Endothelial cell (in vitro differentiated cells): ENCODE measurements at regions not wholly inside any gene's neighbourhood (a gene's known extent, or its start where the extent isn't known, plus 50 kb on each side); places are given as distances from the start of the nearest gene placed in this dataset.
"Not testable (repeated sequence)": the region's sequence is repeated elsewhere in the genome, so short reads cannot be mapped to it uniquely, and the experiment has no call there.

ENCODE experiments used
- DNase-seq: peaks from one replicate; pipeline ENCODE4 v3.0.0; 2021; ENCODE audit warnings: low spot score
- H3K27ac Mint-ChIP-seq: one replicate; pipeline ENCODE4 v1.8.0; 2021; ENCODE audit warnings: mixed read lengths, inconsistent platforms; ENCODE audit not compliant: unreplicated experiment
- H3K27me3 Mint-ChIP-seq: one replicate; pipeline ENCODE4 v1.8.0; 2021; ENCODE audit warnings: mild to moderate bottlenecking, moderate library complexity, mixed read lengths, inconsistent platforms; ENCODE audit not compliant: unreplicated experiment
- H3K36me3 Mint-ChIP-seq: one replicate; pipeline ENCODE4 v1.8.0; 2021; ENCODE audit warnings: mild to moderate bottlenecking, low read depth, mixed read lengths, inconsistent platforms; ENCODE audit not compliant: unreplicated experiment
- H3K4me1 Mint-ChIP-seq: one replicate; pipeline ENCODE4 v1.8.0; 2021; ENCODE audit warnings: mild to moderate bottlenecking, mixed read lengths, inconsistent platforms; ENCODE audit not compliant: unreplicated experiment
- H3K4me3 Mint-ChIP-seq: one replicate; pipeline ENCODE4 v1.8.0; 2021; ENCODE audit warnings: mild to moderate bottlenecking, mixed read lengths, inconsistent platforms; ENCODE audit not compliant: unreplicated experiment
- H3K9me3 Mint-ChIP-seq: one replicate; pipeline ENCODE4 v1.8.0; 2021; ENCODE audit warnings: mixed read lengths, inconsistent platforms; ENCODE audit not compliant: unreplicated experiment
- CTCF ChIP-seq: fragments of 200-600 bp; sonication (generic); IDR thresholded peaks from one replicate; pipeline ENCODE4 v1.5.0; 2021; ENCODE audit warnings: antibody characterized with exemption; ENCODE audit not compliant: unreplicated experiment

GRCh38 chr15:95150466-95150865, 919.1 kb downstream of the MCTP2 start:
- no peak for TF ChIP-seq CTCF
- H3K4me1 Mint-ChIP-seq, result no peaks in the 10 kb centered on the region
- H3K9me3 Mint-ChIP-seq, result peaks cover 15% of the 10 kb centered on the region
- H3K27me3 Mint-ChIP-seq, result peaks cover 2% of the 10 kb centered on the region
- peaks cover 4% of the 10 kb centered on the region for H3K36me3 Mint-ChIP-seq
- no peak for DNase-seq
- no peak overlapping the region for H3K27ac Mint-ChIP-seq
- no peak overlapping the region for H3K4me3 Mint-ChIP-seq

- no peak for DNase-seq
- Mint-ChIP-seq H3K4me3 (no peak overlapping the region), H3K27ac (no peak overlapping the region), H3K9me3 (peaks cover 15% of the 10 kb centered on the region), H3K27me3 (peaks cover 2% of the 10 kb centered on the region), H3K4me1 (no peaks in the 10 kb centered on the region), H3K36me3 (peaks cover 4% of the 10 kb centered on the region)
- TF ChIP-seq CTCF, result no peak
These were observed 921.4 kb downstream of the MCTP2 start for GRCh38 chr15:95152741-95153140.

- not testable (repeated sequence) for H3K36me3 Mint-ChIP-seq, H3K4me3 Mint-ChIP-seq, H3K27ac Mint-ChIP-seq, H3K4me1 Mint-ChIP-seq, H3K27me3 Mint-ChIP-seq, DNase-seq
- H3K9me3 Mint-ChIP-seq, result peaks cover 15% of the 10 kb centered on the region
These were observed 921.8 kb downstream of the MCTP2 start for GRCh38 chr15:95153201-95153600.

- H3K9me3 Mint-ChIP-seq, result no peaks in the 10 kb centered on the region
- H3K4me3 Mint-ChIP-seq, result no peak overlapping the region
- DNase-seq, result no peak
- H3K36me3 Mint-ChIP-seq, result no peaks in the 10 kb centered on the region
- H3K4me1 Mint-ChIP-seq, result peaks cover 12% of the 10 kb centered on the region
- no peak for TF ChIP-seq CTCF
- no peaks in the 10 kb centered on the region for H3K27me3 Mint-ChIP-seq
- H3K27ac Mint-ChIP-seq, result peak overlapping the region; percentile 74
These were observed 929.0 kb downstream of the MCTP2 start for GRCh38 chr15:95160316-95160715.

GRCh38 chr15:95162069-95162468, 930.7 kb downstream of the MCTP2 start:
- Mint-ChIP-seq H3K9me3 (no peaks in the 10 kb centered on the region), H3K27ac (no peak overlapping the region), H3K36me3 (no peaks in the 10 kb centered on the region), H3K4me1 (peaks cover 12% of the 10 kb centered on the region), H3K27me3 (no peaks in the 10 kb centered on the region), H3K4me3 (no peak overlapping the region)
- no peak for TF ChIP-seq CTCF
- DNase-seq, result no peak

GRCh38 chr15:95162531-95162930, 931.2 kb downstream of the MCTP2 start:
- Mint-ChIP-seq H3K36me3 (no peaks in the 10 kb centered on the region), H3K27ac (no peak overlapping the region), H3K4me1 (peaks cover 12% of the 10 kb centered on the region), H3K4me3 (no peak overlapping the region), H3K27me3 (no peaks in the 10 kb centered on the region), H3K9me3 (no peaks in the 10 kb centered on the region)
- DNase-seq, result no peak
- TF ChIP-seq CTCF, result no peak
